ENCODE measurements at regions not wholly inside any gene's neighbourhood (a gene's known extent, or its start where the extent isn't known, plus 50 kb on each side); places are given as distances from the start of the nearest gene placed in this dataset.

- H3K36me3 ChIP-seq = no peaks in the 10 kb centered on the region
- no peaks in the 10 kb centered on the region for H3K9me3 ChIP-seq
- H3K4me3 ChIP-seq = no peak overlapping the region
- ATAC-seq (ENCODE audit: insufficient number of reproducible peaks, low FRiP score, low read depth) (no peak), DNase-seq (ENCODE audit: low spot score) (no peak)
- peaks cover 9 to 13% of the 10 kb centered on the region in 2 donors for H3K4me1 ChIP-seq (ENCODE audit: control insufficient read depth in 1 of 2, low read depth in 2 of 2)
- no peak for TF ChIP-seq CTCF (IDR thresholded peaks at IDR 0.05)
- H3K27ac ChIP-seq = no peak overlapping the region
- H3K27me3 ChIP-seq (replicated peaks; ENCODE audit: insufficient read depth) = no peaks in the 10 kb centered on the region
Observed at GRCh38 chr2:64398516-64399129, 55.3 kb upstream of the LGALSL start.

GRCh38 chr2:64399521-64399920, 54.4 kb upstream of the LGALSL start:
- no peak for ATAC-seq (ENCODE audit: insufficient number of reproducible peaks, low FRiP score, low read depth)
- no peaks in the 10 kb centered on the region for H3K36me3 ChIP-seq
- no peaks in the 10 kb centered on the region for H3K27me3 ChIP-seq (replicated peaks; ENCODE audit: insufficient read depth)
- no peaks in the 10 kb centered on the region for H3K9me3 ChIP-seq
- no peak for TF ChIP-seq CTCF (IDR thresholded peaks at IDR 0.05)
- H3K27ac ChIP-seq = no peak overlapping the region
- H3K4me3 ChIP-seq = no peak overlapping the region
- H3K4me1 ChIP-seq (ENCODE audit: control insufficient read depth in 1 of 2, low read depth in 2 of 2) = peaks cover 18 to 22% of the 10 kb centered on the region in 2 donors
- DNase-seq (ENCODE audit: low spot score) = no peak

- Histone ChIP-seq H3K4me3 (no peak overlapping the region), H3K4me1 (ENCODE audit: control insufficient read depth in 1 of 2, low read depth in 2 of 2) (peaks cover 21 to 27% of the 10 kb centered on the region in 2 donors), H3K27ac (no peak overlapping the region), H3K9me3 (no peaks in the 10 kb centered on the region), H3K27me3 (replicated peaks; ENCODE audit: insufficient read depth) (no peaks in the 10 kb centered on the region), H3K36me3 (no peaks in the 10 kb centered on the region)
- no peak for TF ChIP-seq CTCF (IDR thresholded peaks at IDR 0.05)
- no peak for DNase-seq (ENCODE audit: low spot score)
- no peak for ATAC-seq (ENCODE audit: insufficient number of reproducible peaks, low FRiP score, low read depth)
Observed at GRCh38 chr2:64400105-64400728, 53.7 kb upstream of the LGALSL start.

- H3K36me3 ChIP-seq = no peaks in the 10 kb centered on the region
- DNase-seq (ENCODE audit: low spot score) = no peak
- no peak for ATAC-seq (ENCODE audit: insufficient number of reproducible peaks, low FRiP score, low read depth)
- no peaks in the 10 kb centered on the region for H3K9me3 ChIP-seq
- H3K4me1 ChIP-seq (ENCODE audit: control insufficient read depth in 1 of 2, low read depth in 2 of 2) = peaks cover 22 to 33% of the 10 kb centered on the region in 2 donors
- no peak for TF ChIP-seq CTCF (IDR thresholded peaks at IDR 0.05)
- H3K4me3 ChIP-seq = no peak overlapping the region
- H3K27ac ChIP-seq = no peak overlapping the region
- no peaks in the 10 kb centered on the region for H3K27me3 ChIP-seq (replicated peaks; ENCODE audit: insufficient read depth)
Observed at GRCh38 chr2:64400733-64401528, 53.0 kb upstream of the LGALSL start.

GRCh38 chr2:64401529-64401880, 52.5 kb upstream of the LGALSL start:
- no peaks in the 10 kb centered on the region for H3K9me3 ChIP-seq
- H3K4me1 ChIP-seq (ENCODE audit: control insufficient read depth in 1 of 2, low read depth in 2 of 2) = peaks cover 22 to 33% of the 10 kb centered on the region in 2 donors
- H3K36me3 ChIP-seq = no peaks in the 10 kb centered on the region
- DNase-seq (ENCODE audit: low spot score) (no peak), ATAC-seq (ENCODE audit: insufficient number of reproducible peaks, low FRiP score, low read depth) (no peak)
- H3K27ac ChIP-seq = no peak overlapping the region
- no peak overlapping the region for H3K4me3 ChIP-seq
- no peak for TF ChIP-seq CTCF (IDR thresholded peaks at IDR 0.05)
- H3K27me3 ChIP-seq (replicated peaks; ENCODE audit: insufficient read depth) = no peaks in the 10 kb centered on the region
